NCI-H1105 treated with DMSO at 0.1 percent for 48 hours (cell line): ENCODE measurements at regions not wholly inside any gene's neighbourhood (a gene's known extent, or its start where the extent isn't known, plus 50 kb on each side); places are given as distances from the start of the nearest gene placed in this dataset.

Experiments
- DNase-seq: peaks from one replicate; lab custom pipeline; 2025; lab: John Stamatoyannopoulos, UW

DNA sequence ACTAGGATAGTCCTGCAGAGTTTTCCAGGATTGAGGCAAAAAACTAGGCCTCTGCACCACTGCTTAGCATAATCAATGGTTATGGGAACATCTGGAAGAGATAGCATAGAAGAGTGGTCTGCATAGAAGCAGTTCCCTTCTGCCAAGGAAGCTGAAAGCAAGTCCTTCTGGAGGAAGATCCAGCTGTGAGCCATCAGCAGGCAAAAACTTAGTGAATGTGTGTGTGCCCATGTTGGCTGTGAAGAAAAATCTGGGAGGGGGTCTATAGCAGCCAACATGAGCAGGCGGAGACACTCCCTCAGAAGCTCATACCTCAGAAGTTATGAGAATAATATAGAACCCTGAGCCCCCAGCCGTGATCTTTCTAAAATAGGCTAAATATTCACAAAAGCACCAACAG is 228.1 kb upstream of the STEAP1 start:
- DNase-seq = no peak

GRCh38 chr7:89926701-89927100 is 227.6 kb upstream of the STEAP1 start:
- DNase-seq = no peak

- no peak for DNase-seq
These were observed 226.5 kb upstream of the STEAP1 start for GRCh38 chr7:89927762-89928161.

GRCh38 chr7:89928451-89928850 is 225.8 kb upstream of the STEAP1 start:
- no peak for DNase-seq

GRCh38 chr7:89934101-89934500 is 220.2 kb upstream of the STEAP1 start:
- DNase-seq = no peak

DNA sequence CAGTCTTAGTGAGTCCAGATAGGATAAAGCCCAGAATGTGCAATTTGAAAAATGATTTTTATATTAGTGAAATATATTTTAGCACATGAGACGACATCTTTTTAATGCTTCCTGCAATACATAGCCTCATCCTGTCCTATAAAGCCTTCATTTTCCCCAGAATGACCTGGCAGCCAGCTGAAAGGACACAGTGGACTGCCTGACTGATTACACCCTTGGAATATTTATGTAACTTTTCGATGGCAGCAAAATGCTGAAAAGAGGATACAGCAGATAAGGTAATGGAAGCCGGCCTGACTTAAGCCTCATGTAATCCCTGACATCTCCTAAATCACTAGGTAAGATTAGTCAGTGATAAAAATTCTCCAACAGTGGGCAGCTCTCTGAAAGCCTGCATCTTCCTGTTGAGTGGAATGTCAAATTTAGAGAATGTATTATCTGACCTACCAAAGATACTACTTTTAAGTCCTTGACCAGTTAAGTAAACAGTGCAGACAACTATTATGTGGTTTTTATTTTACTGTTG is 210.7 kb upstream of the STEAP1 start:
- no peak for DNase-seq

- DNase-seq = no peak
These were observed 195.7 kb upstream of the STEAP1 start for GRCh38 chr7:89958525-89959068.

- no peak for DNase-seq
These were observed 188.1 kb upstream of the STEAP1 start for GRCh38 chr7:89966067-89966664.

- DNase-seq = no peak
These were observed 178.7 kb upstream of the STEAP1 start for GRCh38 chr7:89975577-89975976.

DNA sequence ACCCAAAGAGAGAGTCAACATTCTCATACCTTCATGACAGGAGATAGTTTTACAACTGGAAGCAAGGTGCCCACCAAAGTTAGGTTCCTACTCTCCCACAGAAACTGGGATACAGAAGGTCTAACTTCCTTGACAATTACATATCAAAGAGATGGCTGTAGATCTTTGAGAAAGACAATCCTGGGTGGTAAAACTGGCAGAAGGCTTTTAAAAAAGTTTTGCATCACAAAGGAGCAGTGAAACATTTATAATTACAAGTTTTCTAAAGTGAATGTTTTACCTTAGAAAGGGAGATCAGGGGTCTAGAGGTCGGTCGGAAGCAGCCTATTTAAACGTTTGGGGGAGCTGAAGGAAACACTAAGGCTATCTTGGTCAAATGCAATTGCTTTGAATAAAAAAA is 166.6 kb upstream of the STEAP1 start:
- no peak for DNase-seq

GRCh38 chr7:89988074-89988473 is 166.2 kb upstream of the STEAP1 start:
- no peak for DNase-seq

GRCh38 chr7:89989454-89989853 is 164.8 kb upstream of the STEAP1 start:
- no peak for DNase-seq

GRCh38 chr7:89994483-89994882 is 159.8 kb upstream of the STEAP1 start:
- no peak for DNase-seq

- DNase-seq = no peak
These were observed 155.7 kb upstream of the STEAP1 start for GRCh38 chr7:89998554-89998953.

DNA sequence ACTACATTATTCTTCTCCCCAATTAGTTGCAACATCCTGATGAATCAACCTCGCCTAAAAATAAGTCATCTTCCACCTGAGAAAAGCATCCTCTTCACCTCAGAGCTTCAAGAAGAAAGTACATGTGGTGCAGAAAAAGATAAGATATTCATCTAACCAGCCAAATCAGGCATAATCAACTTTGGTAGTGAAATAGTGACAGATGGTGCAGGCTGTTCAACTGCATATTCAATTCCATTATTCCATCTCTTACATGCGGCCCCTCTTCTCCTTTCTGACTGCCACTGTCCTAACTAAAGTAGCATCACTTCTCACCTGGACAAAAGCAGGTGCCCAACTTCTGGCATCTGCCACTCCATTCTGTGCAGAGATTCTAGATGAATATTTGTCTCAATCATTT is 148.4 kb upstream of the STEAP1 start:
- DNase-seq = no peak

GRCh38 chr7:90007001-90007654 is 147.1 kb upstream of the STEAP1 start:
- DNase-seq = no peak

DNA sequence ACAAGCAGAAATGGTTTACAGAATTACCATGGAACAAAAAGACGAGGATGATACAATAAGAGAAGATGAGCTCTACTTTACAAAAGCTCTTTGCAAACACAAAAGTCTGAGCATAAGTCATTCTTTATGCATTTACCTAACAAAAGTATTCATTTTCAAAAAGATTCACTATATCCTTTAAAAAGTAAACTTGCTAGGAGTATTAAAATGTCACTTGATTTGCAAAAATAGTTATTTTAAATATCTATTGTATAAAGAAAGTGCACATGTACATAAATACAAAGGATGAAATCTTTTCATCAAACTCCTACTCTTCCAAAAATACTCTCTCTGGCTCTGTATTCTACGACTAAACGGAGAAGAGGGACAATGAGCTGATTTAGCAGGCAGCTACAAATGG is 146.4 kb upstream of the STEAP1 start:
- no peak for DNase-seq

- DNase-seq = no peak
These were observed 132.1 kb upstream of the STEAP1 start for GRCh38 chr7:90022213-90022612.

DNA sequence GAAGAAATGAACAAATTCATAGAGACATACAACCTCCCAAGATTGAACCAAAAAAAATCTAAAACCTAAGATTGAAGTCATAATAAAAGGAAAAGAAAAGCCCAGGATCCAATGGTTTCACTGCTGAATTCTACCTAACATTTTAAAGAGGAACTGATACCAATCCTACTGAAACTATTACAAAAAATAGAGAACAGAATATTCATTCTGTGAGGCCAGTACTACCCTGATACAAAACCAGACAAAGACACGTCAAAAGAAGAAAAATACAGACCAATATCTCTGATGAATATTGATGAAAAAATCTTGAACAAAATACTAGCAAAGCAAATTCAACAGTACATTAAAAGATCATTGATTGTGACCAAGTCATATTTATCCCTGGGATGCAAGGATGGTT is 128.5 kb upstream of the STEAP1 start:
- DNase-seq = no peak

- no peak for DNase-seq
These were observed 120.4 kb upstream of the STEAP1 start for GRCh38 chr7:90033850-90034249.

- no peak for DNase-seq
These were observed 101.2 kb upstream of the STEAP1 start for GRCh38 chr7:90053094-90053493.

- peak; percentile 38 for DNase-seq
These were observed 93.2 kb upstream of the STEAP1 start for GRCh38 chr7:90061077-90061476.

GRCh38 chr7:90064370-90064769 is 89.9 kb upstream of the STEAP1 start:
- no peak for DNase-seq

GRCh38 chr7:90067171-90067570 is 87.1 kb upstream of the STEAP1 start:
- no peak for DNase-seq
